GM21515 (cell line): ENCODE measurements at regions not wholly inside any gene's neighbourhood (a gene's known extent, or its start where the extent isn't known, plus 50 kb on each side); places are given as distances from the start of the nearest gene placed in this dataset.
"Not testable (repeated sequence)": the region's sequence is repeated elsewhere in the genome, so short reads cannot be mapped to it uniquely, and the experiment has no call there.

Experiments
- ATAC-seq: cut with Tn5 transposase; IDR thresholded peaks from one replicate; pipeline ENCODE4 v1.9.1; 2021; ENCODE audit not compliant: unreplicated experiment

GRCh38 chr10:6929148-6929830, 349.2 kb upstream of the PRKCQ start:
- no peak for ATAC-seq

GRCh38 chr10:6928586-6928985, 348.5 kb upstream of the PRKCQ start:
- no peak for ATAC-seq

- no peak for ATAC-seq
Observed at GRCh38 chr10:6926971-6927370, 346.9 kb upstream of the PRKCQ start.

- ATAC-seq = no peak
Observed at GRCh38 chr10:6925146-6925545, 345.1 kb upstream of the PRKCQ start.

- no peak for ATAC-seq
Observed at GRCh38 chr10:6924166-6924565, 344.1 kb upstream of the PRKCQ start.

GRCh38 chr10:6921026-6921425, 340.9 kb upstream of the PRKCQ start:
- not testable (repeated sequence) for ATAC-seq

GRCh38 chr10:6920072-6921019, 340.3 kb upstream of the PRKCQ start:
- ATAC-seq = peak; percentile 98

GRCh38 chr10:6919077-6919476, 339.0 kb upstream of the PRKCQ start:
- ATAC-seq = no peak

GRCh38 chr10:6918305-6918704, 338.2 kb upstream of the PRKCQ start:
- ATAC-seq = peak; percentile 42

GRCh38 chr10:6917125-6917524, 337.0 kb upstream of the PRKCQ start:
- ATAC-seq = no peak

- ATAC-seq = no peak
Observed at GRCh38 chr10:6916601-6917000, 336.5 kb upstream of the PRKCQ start.

GRCh38 chr10:6915307-6915706, 335.2 kb upstream of the PRKCQ start:
- ATAC-seq = no peak

- no peak for ATAC-seq
Observed at GRCh38 chr10:6912929-6913328, 332.9 kb upstream of the PRKCQ start.

GRCh38 chr10:6912424-6912823, 332.3 kb upstream of the PRKCQ start:
- no peak for ATAC-seq

GRCh38 chr10:6912021-6912420, 331.9 kb upstream of the PRKCQ start:
- no peak for ATAC-seq

GRCh38 chr10:6909905-6910560, 330.0 kb upstream of the PRKCQ start:
- ATAC-seq = no peak

GRCh38 chr10:6907877-6908530, 327.9 kb upstream of the PRKCQ start:
- ATAC-seq = no peak

- no peak for ATAC-seq
Observed at GRCh38 chr10:6894405-6894804, 314.3 kb upstream of the PRKCQ start.

- no peak for ATAC-seq
Observed at GRCh38 chr10:6892864-6893263, 312.8 kb upstream of the PRKCQ start.

GRCh38 chr10:6891924-6892323, 311.8 kb upstream of the PRKCQ start:
- ATAC-seq = no peak

GRCh38 chr10:6889718-6890117, 309.6 kb upstream of the PRKCQ start:
- no peak for ATAC-seq
